Gastrocnemius medialis (tissue), 4 donors: ENCODE measurements at regions not wholly inside any gene's neighbourhood (a gene's known extent, or its start where the extent isn't known, plus 50 kb on each side); places are given as distances from the start of the nearest gene placed in this dataset.

ENCODE experiments used
- POLR2A ChIP-seq, 2 donors: fragments of 450-650 bp; IDR thresholded peaks; one replicate each; pipeline ENCODE4 v1.6.1; 2017; ENCODE audit warnings: antibody characterized with exemption in 2 of 2, mild to moderate bottlenecking in 2 of 2, moderate library complexity in 2 of 2
- TF ChIP-seq, protein P1 (sequence below), 5 experiments: fragments of 450-650 bp in 3 of 5; fragments of 200-600 bp in 2 of 5; sonication (generic) in 2 of 5; IDR thresholded peaks in 4 of 5; conservative IDR thresholded peaks in 1 of 5; 1 replicate in 4 of 5; 2 replicates in 1 of 5; pipeline ENCODE4 v1.5.1; 2016 to 2019; ENCODE audit warnings: antibody characterized with exemption in 5 of 5, mild to moderate bottlenecking in 3 of 5, moderate library complexity in 3 of 5

DNA sequence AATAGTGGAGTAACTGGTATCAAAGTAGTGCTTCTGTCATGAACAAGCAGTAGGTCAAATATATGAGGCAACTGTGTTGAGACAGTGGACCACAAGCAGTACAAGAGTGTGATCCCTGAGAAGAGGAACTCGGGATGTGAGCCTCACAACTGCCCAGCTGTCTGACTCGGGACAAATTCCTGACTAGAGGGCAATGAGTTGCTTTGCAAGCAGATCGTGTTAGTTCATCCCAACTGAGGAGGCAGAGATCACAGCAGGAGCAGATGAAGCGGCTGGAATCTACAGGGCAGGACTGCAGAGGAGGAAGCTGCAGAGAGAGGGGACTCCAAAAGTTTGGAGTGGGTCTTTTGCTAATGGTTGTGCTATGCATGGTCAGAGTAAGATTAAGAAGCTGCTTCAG is 741.1 kb downstream of the DIAPH3 start:
- TF ChIP-seq, protein P1, sequence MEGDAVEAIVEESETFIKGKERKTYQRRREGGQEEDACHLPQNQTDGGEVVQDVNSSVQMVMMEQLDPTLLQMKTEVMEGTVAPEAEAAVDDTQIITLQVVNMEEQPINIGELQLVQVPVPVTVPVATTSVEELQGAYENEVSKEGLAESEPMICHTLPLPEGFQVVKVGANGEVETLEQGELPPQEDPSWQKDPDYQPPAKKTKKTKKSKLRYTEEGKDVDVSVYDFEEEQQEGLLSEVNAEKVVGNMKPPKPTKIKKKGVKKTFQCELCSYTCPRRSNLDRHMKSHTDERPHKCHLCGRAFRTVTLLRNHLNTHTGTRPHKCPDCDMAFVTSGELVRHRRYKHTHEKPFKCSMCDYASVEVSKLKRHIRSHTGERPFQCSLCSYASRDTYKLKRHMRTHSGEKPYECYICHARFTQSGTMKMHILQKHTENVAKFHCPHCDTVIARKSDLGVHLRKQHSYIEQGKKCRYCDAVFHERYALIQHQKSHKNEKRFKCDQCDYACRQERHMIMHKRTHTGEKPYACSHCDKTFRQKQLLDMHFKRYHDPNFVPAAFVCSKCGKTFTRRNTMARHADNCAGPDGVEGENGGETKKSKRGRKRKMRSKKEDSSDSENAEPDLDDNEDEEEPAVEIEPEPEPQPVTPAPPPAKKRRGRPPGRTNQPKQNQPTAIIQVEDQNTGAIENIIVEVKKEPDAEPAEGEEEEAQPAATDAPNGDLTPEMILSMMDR (IDR thresholded peaks at IDR 0.05 in 4 of 5, conservative IDR thresholded peaks at IDR 0.05 in 1 of 5) = no peak
- no peak for TF ChIP-seq POLR2A (IDR thresholded peaks at IDR 0.05)
